Skeletal muscle satellite cell (primary cell): ENCODE measurements at regions not wholly inside any gene's neighbourhood (a gene's known extent, or its start where the extent isn't known, plus 50 kb on each side); places are given as distances from the start of the nearest gene placed in this dataset.

Experiments
- H3K27me3 ChIP-seq: 2 replicates; pipeline ENCODE4 v1.7.0; 2013; ENCODE audit warnings: low read length; ENCODE audit not compliant: control insufficient read depth, insufficient read depth
- H3K36me3 ChIP-seq: 2 replicates; pipeline ENCODE4 v1.7.0; 2013; ENCODE audit warnings: mild to moderate bottlenecking, control low read depth, low read length; ENCODE audit not compliant: insufficient read depth
- H3K4me1 ChIP-seq: 2 replicates; pipeline ENCODE4 v1.7.0; 2013; ENCODE audit warnings: low read length; ENCODE audit not compliant: control insufficient read depth, insufficient read depth
- H3K4me2 ChIP-seq: 2 replicates; pipeline ENCODE4 v1.7.0; 2013; ENCODE audit warnings: mild to moderate bottlenecking, low read length
- H3K4me3 ChIP-seq: 2 replicates; pipeline ENCODE4 v1.7.0; 2013; ENCODE audit warnings: low read length
- H3K9ac ChIP-seq: 2 replicates; pipeline ENCODE4 v1.7.0; 2013; ENCODE audit warnings: mild to moderate bottlenecking, low read depth, low read length, moderate library complexity
- H3K9me3 ChIP-seq: replicated peaks from 2 replicates; pipeline ENCODE4 v1.7.0; 2013; ENCODE audit warnings: mild to moderate bottlenecking, control low read depth, low read length

DNA sequence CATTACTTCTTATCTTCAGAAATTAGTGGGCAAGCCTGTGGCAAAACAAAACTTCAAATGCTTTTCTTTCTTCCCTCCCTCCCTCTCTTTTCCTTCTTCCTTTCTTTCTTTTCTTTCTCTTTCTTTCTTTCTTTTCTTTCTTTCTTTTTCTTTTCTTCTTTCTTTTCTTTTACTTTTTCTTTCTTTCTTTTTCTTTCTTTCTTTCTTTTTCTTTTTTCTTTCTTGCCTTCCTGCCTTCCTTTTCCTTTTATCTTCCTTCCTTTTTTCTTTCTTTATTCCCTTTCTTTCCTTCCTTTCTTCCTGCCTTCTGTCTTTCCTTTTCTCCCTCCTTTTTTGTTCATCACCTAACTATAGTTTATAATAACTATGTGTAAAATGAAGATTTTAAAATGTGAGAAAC, 295.1 kb downstream of the SMOC2 start:
- no peaks in the 10 kb centered on the region for H3K27me3 ChIP-seq
- peaks cover 6% of the 10 kb centered on the region for H3K9me3 ChIP-seq
- no peak overlapping the region for H3K4me3 ChIP-seq
- H3K9ac ChIP-seq, result no peak overlapping the region
- H3K4me2 ChIP-seq, result no peak overlapping the region
- H3K36me3 ChIP-seq, result no peaks in the 10 kb centered on the region
- H3K4me1 ChIP-seq, result no peaks in the 10 kb centered on the region

DNA sequence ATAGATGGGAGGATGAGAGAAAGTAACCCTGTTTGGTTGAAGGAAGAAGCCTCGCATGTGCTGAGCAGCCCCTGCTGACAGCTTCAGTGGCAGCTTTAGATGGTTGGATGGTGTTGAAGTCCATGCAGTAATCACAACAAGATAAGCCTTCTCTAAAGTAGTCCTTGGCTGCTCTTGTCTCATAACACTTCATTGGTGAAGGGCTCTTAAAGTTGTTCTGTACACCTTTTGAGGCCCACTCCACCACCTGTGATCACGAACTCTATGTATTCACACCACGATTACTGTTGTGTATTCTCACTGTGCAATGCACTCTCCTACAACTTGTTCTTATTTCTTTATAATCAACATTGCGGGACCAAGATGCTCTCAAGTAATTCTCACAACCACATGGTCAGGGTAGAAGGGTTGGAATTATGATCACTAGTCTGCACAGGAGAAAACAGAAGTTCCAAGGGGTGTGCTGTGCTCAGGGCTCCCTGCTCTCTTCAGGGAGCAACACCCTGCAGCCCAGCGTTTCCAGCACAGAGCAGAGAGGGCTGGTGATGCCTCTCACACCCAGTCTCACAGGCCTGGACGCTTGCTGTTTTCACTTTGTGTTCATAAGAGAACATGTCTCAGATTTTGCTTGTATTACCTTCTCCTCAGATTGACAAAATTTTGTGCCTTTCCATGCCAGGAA, 294.4 kb downstream of the SMOC2 start:
- no peaks in the 10 kb centered on the region for H3K4me1 ChIP-seq
- peaks cover 6% of the 10 kb centered on the region for H3K9me3 ChIP-seq
- H3K4me2 ChIP-seq, result no peak overlapping the region
- no peaks in the 10 kb centered on the region for H3K36me3 ChIP-seq
- no peak overlapping the region for H3K9ac ChIP-seq
- no peak overlapping the region for H3K4me3 ChIP-seq
- H3K27me3 ChIP-seq, result no peaks in the 10 kb centered on the region

DNA sequence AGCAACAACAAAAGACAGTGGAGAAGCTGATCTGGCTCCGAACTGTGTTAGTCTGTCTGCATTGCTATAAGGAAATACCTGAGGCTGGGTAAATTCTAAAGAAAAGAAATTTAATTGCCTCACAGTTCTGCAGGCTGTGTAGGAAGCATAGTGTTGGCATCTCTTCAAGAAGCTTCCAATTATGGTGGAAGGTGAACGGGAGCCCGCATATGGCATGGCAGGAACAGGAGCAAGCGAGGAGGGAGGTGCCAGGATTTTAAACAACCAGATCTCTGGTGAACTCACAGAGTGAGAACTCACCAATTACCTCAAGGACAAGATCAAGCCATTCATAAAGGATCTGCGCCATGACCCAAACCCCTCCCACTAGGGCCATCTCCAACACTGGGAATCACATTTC, 293.5 kb downstream of the SMOC2 start:
- no peak overlapping the region for H3K9ac ChIP-seq
- H3K4me2 ChIP-seq, result no peak overlapping the region
- H3K9me3 ChIP-seq, result peaks cover 6% of the 10 kb centered on the region
- no peaks in the 10 kb centered on the region for H3K27me3 ChIP-seq
- H3K4me3 ChIP-seq, result no peak overlapping the region
- no peaks in the 10 kb centered on the region for H3K36me3 ChIP-seq
- H3K4me1 ChIP-seq, result no peaks in the 10 kb centered on the region

DNA sequence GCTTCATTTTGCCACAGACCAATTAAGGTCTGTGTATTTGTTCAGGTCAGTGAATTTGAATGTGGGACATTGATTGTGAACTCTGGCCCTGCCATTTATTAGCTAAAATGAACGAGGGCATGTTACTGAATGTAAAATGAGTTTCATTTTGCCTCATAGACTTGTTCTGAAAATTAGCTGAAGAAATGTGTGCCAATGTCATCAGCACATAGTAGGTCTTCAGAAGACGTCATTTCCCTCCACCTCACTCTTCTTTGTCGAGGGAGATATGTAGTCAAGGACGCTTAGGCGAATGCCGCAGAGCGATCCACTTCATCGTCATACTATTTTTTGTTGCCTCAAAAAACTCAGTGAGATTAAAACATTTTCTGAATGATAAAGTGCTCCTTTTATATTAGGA, 291.7 kb downstream of the SMOC2 start:
- Histone ChIP-seq H3K27me3 (no peaks in the 10 kb centered on the region), H3K4me2 (no peak overlapping the region), H3K4me1 (no peaks in the 10 kb centered on the region), H3K9ac (no peak overlapping the region), H3K36me3 (no peaks in the 10 kb centered on the region), H3K9me3 (peaks cover 4% of the 10 kb centered on the region), H3K4me3 (no peak overlapping the region)

DNA sequence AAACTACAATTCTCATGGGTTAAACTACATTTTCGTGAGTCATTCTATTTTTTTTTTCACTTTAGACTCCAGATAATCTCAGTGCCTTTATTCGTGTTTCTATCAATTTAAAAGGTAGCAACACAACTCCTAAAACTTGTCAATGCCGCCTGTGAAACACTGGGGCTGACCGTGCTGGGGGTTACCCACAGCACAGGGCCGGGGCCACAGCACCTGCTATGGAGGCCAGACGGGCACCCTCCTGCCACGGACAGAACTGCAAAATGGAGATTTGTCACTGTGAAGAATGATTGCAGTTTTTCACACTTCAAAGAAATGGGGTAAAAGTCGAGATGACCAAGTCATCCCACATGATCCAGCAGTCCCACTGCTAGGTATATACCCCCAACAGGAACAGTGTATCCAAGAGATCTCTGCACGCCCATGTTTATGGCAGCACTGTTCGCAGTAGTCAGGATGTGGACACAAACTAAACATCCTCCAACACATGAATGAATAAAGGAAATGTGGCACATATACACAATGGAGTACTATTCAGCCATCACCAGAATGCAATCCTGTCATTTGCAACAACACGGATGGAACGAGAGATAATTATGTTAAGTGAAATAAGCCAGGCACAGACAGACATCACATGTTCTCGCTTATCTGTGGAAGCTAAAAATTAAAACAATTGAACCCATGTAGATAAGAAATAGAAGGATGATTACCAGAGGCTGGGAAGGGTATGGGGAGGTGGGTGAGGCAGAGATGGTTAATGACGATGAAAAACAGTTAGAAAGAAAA, 290.1 kb downstream of the SMOC2 start:
- H3K36me3 ChIP-seq, result no peaks in the 10 kb centered on the region
- H3K4me2 ChIP-seq, result no peak overlapping the region
- H3K4me1 ChIP-seq, result no peaks in the 10 kb centered on the region
- no peak overlapping the region for H3K4me3 ChIP-seq
- H3K9ac ChIP-seq, result no peak overlapping the region
- peaks cover 4% of the 10 kb centered on the region for H3K9me3 ChIP-seq
- no peaks in the 10 kb centered on the region for H3K27me3 ChIP-seq

DNA sequence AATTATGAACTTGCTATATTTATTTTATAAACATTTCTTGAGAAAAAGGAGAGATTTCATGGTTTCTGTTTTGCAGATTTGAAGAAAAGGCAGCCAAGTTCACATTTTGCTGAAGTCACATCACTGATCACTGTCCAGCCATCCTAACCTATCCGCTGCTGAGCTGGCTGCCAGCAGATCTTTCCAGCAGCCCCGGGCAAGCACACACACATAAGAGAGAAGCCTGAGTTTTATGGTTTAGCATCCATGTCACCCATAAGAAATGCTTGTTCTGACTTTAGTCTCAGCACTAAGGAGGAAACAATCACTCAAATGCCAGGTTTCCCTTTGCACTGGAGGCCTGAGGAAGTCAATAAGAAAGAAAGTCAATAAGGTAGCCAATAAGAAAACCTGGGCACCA, 287.1 kb downstream of the SMOC2 start:
- peaks cover 12% of the 10 kb centered on the region for H3K9me3 ChIP-seq
- no peak overlapping the region for H3K4me3 ChIP-seq
- no peak overlapping the region for H3K9ac ChIP-seq
- no peaks in the 10 kb centered on the region for H3K36me3 ChIP-seq
- no peaks in the 10 kb centered on the region for H3K27me3 ChIP-seq
- no peak overlapping the region for H3K4me2 ChIP-seq
- no peaks in the 10 kb centered on the region for H3K4me1 ChIP-seq

DNA sequence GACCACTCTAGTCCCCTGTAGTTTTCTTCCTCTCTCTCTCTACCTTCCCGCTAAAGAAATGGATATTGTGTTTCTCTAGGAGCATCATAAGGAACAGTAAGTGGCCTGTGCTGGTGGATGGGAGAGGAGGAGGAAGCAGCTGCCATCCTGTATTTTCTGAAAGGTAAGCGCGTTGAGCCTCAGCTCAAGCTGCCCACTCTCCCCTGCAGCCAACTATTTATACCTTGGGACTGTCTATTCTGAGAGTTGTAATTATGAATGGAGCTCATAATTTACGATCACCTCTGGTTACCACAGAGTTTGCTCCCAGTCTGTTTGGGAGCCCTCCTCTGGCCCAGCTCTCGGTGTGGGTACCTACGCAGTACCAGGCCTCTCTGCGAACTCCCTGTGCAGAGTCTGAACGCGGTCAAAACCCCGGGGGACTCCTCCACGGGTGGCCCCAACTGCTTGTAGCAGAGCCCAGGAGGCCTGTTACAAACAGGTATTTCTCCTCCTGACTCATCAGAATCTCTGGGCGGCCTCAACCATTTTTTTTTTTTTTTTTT, 285.4 kb downstream of the SMOC2 start:
- Histone ChIP-seq H3K9ac (no peak overlapping the region), H3K4me3 (no peak overlapping the region), H3K9me3 (peaks cover 16% of the 10 kb centered on the region), H3K4me1 (no peaks in the 10 kb centered on the region), H3K27me3 (no peaks in the 10 kb centered on the region), H3K4me2 (no peak overlapping the region), H3K36me3 (no peaks in the 10 kb centered on the region)

DNA sequence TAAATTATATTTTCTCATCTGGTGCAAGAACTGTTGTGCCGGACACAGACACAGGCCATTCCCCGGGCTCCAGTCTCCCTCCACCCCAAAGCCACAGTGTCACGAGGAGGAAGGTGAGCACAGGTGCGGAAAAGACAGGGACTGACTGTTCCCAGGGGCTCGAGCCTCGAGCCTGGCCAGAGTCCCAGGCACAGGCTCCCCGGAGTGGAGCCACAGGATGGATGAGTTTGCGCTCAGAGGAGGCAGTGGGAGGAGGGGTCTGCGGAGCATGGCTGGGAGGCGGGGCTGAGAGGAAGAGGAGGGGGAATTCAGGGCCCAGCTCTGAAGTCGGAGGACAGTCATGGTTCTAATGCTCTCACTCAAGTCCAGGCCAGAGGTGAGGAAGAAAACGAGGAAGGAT, 284.8 kb downstream of the SMOC2 start:
- H3K9me3 ChIP-seq, result peaks cover 16% of the 10 kb centered on the region
- H3K9ac ChIP-seq, result no peak overlapping the region
- no peak overlapping the region for H3K4me2 ChIP-seq

DNA sequence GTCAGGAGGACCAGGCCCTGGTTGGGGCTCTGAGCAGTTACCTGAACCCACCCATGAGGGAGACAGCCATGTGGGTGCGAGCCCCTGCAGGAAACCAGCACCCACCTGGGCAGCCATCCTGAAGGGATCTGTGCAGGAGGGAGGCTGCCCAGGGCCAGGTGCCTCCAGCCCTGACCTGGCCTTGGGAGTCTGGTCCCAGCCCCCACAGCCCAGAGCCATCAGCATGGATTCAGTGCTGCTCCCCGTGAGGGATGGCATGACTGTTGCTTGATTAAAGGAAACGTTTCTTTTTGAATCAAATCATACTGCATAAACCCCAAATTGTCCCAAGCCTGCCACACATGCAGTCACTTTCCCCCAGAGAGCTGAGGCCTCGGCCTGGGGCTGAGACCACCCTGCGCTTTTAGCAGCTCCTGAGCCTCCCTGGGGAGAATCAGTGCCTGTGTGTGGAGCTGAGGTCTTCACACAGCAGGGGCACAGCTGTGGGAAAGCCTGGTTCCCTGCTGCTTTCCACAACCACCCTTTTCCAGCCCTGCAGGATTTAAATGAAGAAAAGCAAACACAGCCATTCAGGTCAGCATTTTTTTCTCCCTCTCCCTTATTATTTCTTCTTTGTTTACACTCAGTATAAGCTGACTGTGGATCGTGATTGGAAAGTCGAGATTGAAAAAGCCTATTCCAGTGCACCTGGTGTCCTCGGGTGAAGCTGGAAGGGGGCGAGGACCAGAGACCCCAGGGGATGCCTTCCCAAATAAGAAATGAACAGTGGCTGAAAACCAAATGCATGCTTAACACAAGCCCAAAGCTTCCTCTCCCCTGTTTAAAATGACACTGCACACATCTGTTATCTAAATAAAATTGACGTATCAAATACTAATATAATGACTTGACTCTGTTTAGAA, 283.9 kb downstream of the SMOC2 start:
- Histone ChIP-seq H3K4me2 (no peak overlapping the region), H3K4me3 (no peak overlapping the region), H3K27me3 (no peaks in the 10 kb centered on the region), H3K4me1 (no peaks in the 10 kb centered on the region), H3K9me3 (peaks cover 16% of the 10 kb centered on the region), H3K36me3 (no peaks in the 10 kb centered on the region), H3K9ac (no peak overlapping the region)

More for the DNA sequence above, 284.8 kb downstream of the SMOC2 start:
- no peaks in the 10 kb centered on the region for H3K4me1 ChIP-seq
- H3K4me3 ChIP-seq, result no peak overlapping the region
- H3K27me3 ChIP-seq, result no peaks in the 10 kb centered on the region
- no peaks in the 10 kb centered on the region for H3K36me3 ChIP-seq

DNA sequence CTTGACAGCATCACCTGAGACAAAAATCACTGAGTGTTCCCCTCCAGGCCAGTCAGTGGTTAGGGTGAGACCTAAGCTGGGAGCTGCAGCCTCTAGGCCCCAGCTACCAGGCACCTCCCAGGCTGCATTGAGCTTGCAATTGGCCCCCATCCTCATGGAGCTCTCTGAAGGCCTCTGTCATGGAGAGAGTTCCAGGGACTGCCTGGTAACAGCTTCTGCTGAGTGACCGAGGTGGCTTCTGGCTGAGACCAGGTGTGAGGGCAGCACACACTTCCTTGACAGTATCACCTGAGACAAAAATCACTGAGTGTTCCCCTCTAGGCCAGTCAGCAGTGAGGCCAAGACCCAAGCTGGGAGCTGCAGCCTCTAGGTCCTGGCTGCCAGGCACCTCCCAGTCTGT, 283.0 kb downstream of the SMOC2 start:
- Histone ChIP-seq H3K9ac (no peak overlapping the region), H3K4me2 (no peak overlapping the region), H3K27me3 (no peaks in the 10 kb centered on the region), H3K4me1 (no peaks in the 10 kb centered on the region), H3K4me3 (no peak overlapping the region), H3K36me3 (no peaks in the 10 kb centered on the region), H3K9me3 (peaks cover 16% of the 10 kb centered on the region)

DNA sequence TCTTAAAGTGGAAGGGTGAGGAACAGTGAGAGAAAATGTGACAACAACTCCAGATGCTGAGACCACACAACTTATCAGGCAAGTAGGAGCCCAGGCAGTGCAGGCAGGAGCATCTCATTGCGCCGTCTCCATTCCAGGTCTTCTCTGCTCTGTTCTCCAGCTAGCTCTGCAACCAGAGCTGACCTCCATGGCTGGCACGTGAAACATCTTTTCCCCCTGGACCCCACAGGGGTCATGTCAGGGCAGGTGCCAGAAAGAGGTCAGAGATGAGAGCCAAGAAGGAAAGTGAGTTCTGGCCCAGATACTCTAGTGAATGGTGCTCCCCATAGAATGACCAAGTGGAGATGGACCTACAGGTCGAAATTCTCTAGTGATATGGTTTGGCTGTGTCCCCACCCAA, 281.4 kb downstream of the SMOC2 start:
- H3K9ac ChIP-seq, result no peak overlapping the region
- H3K9me3 ChIP-seq, result peaks cover 17% of the 10 kb centered on the region
- H3K27me3 ChIP-seq, result no peaks in the 10 kb centered on the region
- H3K4me3 ChIP-seq, result no peak overlapping the region
- no peak overlapping the region for H3K4me2 ChIP-seq
- H3K36me3 ChIP-seq, result no peaks in the 10 kb centered on the region
- H3K4me1 ChIP-seq, result no peaks in the 10 kb centered on the region
